ENCODE measurements at regions not wholly inside any gene's neighbourhood (a gene's known extent, or its start where the extent isn't known, plus 50 kb on each side); places are given as distances from the start of the nearest gene placed in this dataset.

- no peak for TF ChIP-seq CTCF (IDR thresholded peaks at IDR 0.05; ENCODE audit: low read depth, low read length)
- no peak for DNase-seq (ENCODE audit: extremely low read depth, low read depth)
Measured at GRCh38 chr1:38275960-38276359, 229.4 kb upstream of the POU3F1 start.

GRCh38 chr1:38274974-38275373 is 228.4 kb upstream of the POU3F1 start:
- no peak for DNase-seq (ENCODE audit: extremely low read depth, low read depth)
- TF ChIP-seq CTCF (IDR thresholded peaks at IDR 0.05; ENCODE audit: low read depth, low read length), result no peak

GRCh38 chr1:38273196-38273804 is 226.7 kb upstream of the POU3F1 start:
- no peak for DNase-seq (ENCODE audit: extremely low read depth, low read depth)
- TF ChIP-seq CTCF (IDR thresholded peaks at IDR 0.05; ENCODE audit: low read depth, low read length), result no peak

- no peak for DNase-seq (ENCODE audit: extremely low read depth, low read depth)
- no peak for TF ChIP-seq CTCF (IDR thresholded peaks at IDR 0.05; ENCODE audit: low read depth, low read length)
Measured at GRCh38 chr1:38272515-38272914, 225.9 kb upstream of the POU3F1 start.

GRCh38 chr1:38270849-38271633 is 224.4 kb upstream of the POU3F1 start:
- TF ChIP-seq CTCF (IDR thresholded peaks at IDR 0.05; ENCODE audit: low read depth, low read length), result no peak
- no peak for DNase-seq (ENCODE audit: extremely low read depth, low read depth)

GRCh38 chr1:38269923-38270848 is 223.6 kb upstream of the POU3F1 start:
- DNase-seq (ENCODE audit: extremely low read depth, low read depth), result no peak
- TF ChIP-seq CTCF (IDR thresholded peaks at IDR 0.05; ENCODE audit: low read depth, low read length), result no peak

Measured in AG09319 (cell line).